ENCODE measurements at regions not wholly inside any gene's neighbourhood (a gene's known extent, or its start where the extent isn't known, plus 50 kb on each side); places are given as distances from the start of the nearest gene placed in this dataset.

DNA sequence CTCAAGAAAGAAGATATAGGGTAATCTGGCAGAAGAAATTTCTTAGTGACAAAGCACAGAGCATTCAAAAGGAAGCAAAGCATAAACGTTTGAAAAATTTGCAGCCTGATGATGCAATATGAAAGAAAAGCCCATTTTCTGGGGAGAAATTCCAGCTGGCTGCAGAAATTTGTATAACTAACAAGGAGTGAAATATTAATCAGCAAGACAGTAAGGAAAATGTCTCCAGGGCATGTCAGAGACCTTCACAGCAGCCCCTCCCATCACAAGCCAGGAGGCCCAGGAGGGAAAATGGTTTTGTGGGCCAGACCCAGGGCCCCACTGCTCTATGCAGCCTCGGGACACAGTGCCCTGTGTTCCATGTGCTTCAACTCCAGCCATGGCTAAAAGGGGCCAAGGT lies 359.4 kb downstream of the HINT1 start:
- no peak for TF ChIP-seq POLR2A (IDR thresholded peaks at IDR 0.05)
- TF ChIP-seq, protein P1, sequence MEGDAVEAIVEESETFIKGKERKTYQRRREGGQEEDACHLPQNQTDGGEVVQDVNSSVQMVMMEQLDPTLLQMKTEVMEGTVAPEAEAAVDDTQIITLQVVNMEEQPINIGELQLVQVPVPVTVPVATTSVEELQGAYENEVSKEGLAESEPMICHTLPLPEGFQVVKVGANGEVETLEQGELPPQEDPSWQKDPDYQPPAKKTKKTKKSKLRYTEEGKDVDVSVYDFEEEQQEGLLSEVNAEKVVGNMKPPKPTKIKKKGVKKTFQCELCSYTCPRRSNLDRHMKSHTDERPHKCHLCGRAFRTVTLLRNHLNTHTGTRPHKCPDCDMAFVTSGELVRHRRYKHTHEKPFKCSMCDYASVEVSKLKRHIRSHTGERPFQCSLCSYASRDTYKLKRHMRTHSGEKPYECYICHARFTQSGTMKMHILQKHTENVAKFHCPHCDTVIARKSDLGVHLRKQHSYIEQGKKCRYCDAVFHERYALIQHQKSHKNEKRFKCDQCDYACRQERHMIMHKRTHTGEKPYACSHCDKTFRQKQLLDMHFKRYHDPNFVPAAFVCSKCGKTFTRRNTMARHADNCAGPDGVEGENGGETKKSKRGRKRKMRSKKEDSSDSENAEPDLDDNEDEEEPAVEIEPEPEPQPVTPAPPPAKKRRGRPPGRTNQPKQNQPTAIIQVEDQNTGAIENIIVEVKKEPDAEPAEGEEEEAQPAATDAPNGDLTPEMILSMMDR (IDR thresholded peaks at IDR 0.05), result no peak

Measured in thyroid gland (tissue), 4 donors.